ENCODE measurements at regions not wholly inside any gene's neighbourhood (a gene's known extent, or its start where the extent isn't known, plus 50 kb on each side); places are given as distances from the start of the nearest gene placed in this dataset.

GRCh38 chr4:153844144-153844543, 55.3 kb upstream of the SFRP2 start:
- H3K27ac ChIP-seq = no peak overlapping the region
- intact Hi-C loops (cut with DNase I) = no loop called here
- WGBS, 2 donors = 60 to 62% methylated on average over 3 of the region's 3 CpGs

More at GRCh38 chr4:153844144-153844543, 55.3 kb upstream of the SFRP2 start:
- Histone ChIP-seq H3K4me3 (no peak overlapping the region), H3K4me1 (no peaks in the 10 kb centered on the region), H3K36me3 (no peaks in the 10 kb centered on the region), H3K9me3 (no peaks in the 10 kb centered on the region), H3K27me3 (no peaks in the 10 kb centered on the region)
- DNase-seq = no peak
- TF ChIP-seq POLR2A (IDR thresholded peaks at IDR 0.05) (no peak), POLR2AphosphoS5 (IDR thresholded peaks at IDR 0.05) (no peak), EP300 (IDR thresholded peaks at IDR 0.05) (no peak), CTCF (IDR thresholded peaks at IDR 0.05) (no peak)

Data from sigmoid colon (tissue), 6 donors.